CD8-positive, alpha-beta memory T cell (primary cell): ENCODE measurements at regions not wholly inside any gene's neighbourhood (a gene's known extent, or its start where the extent isn't known, plus 50 kb on each side); places are given as distances from the start of the nearest gene placed in this dataset.

Source experiments
- CTCF ChIA-PET: fragments of 350-600 bp; sonication (Branson Sonifier 250); formaldehyde crosslinking; loops from one replicate; lab custom pipeline; 2021; ENCODE audit warnings: antibody characterized with exemption; lab: Charles Lee
- POLR2A ChIA-PET: fragments of 350-600 bp; sonication (Branson Sonifier 250); formaldehyde crosslinking; loops from one replicate; lab custom pipeline; 2021; ENCODE audit warnings: antibody characterized with exemption; lab: Charles Lee
- DNase-seq, 5 donors: peaks; one replicate each; pipeline versions ENCODE4 v3.0.0 to v3.0.0-alpha.2; 2020 to 2022; ENCODE audit warnings: mixed read lengths in 1 of 5
- H3K27ac ChIP-seq: one replicate; pipeline ENCODE4 v1.7.0; 2013; ENCODE audit warnings: low read depth, mild to moderate bottlenecking, low read length, moderate library complexity
- H3K27me3 ChIP-seq: 2 replicates; pipeline ENCODE4 v1.7.0; 2013; ENCODE audit warnings: low read length, mild to moderate bottlenecking; ENCODE audit not compliant: insufficient read depth, poor library complexity, severe bottlenecking
- H3K36me3 ChIP-seq: 2 replicates; pipeline ENCODE4 v1.7.0; 2013; ENCODE audit warnings: mild to moderate bottlenecking, low read length, moderate library complexity; ENCODE audit not compliant: insufficient read depth
- H3K4me1 ChIP-seq: 2 replicates; pipeline ENCODE4 v1.7.0; 2013; ENCODE audit warnings: mild to moderate bottlenecking, low read length, moderate library complexity; ENCODE audit not compliant: insufficient read depth
- H3K4me3 ChIP-seq: 2 replicates; pipeline ENCODE4 v1.7.0; 2013; ENCODE audit warnings: mild to moderate bottlenecking, low read length
- H3K9me3 ChIP-seq: 2 replicates; pipeline ENCODE4 v1.7.0; 2013; ENCODE audit warnings: mild to moderate bottlenecking, low read length
- H3K27ac Mint-ChIP-seq, 8 donors: one replicate each; pipeline ENCODE4 v1.8.0; 2020 to 2021; ENCODE audit warnings: mixed read lengths in 8 of 8, mild to moderate bottlenecking in 6 of 8, inconsistent platforms in 3 of 8, moderate library complexity in 3 of 8
- H3K27me3 Mint-ChIP-seq, 2 donors: one replicate each; pipeline ENCODE4 v1.8.0; 2020 to 2021; ENCODE audit warnings: mixed read lengths in 2 of 2, mild to moderate bottlenecking in 1 of 2, moderate library complexity in 1 of 2
- H3K36me3 Mint-ChIP-seq, 3 donors: one replicate each; pipeline ENCODE4 v1.8.0; 2020 to 2021; ENCODE audit warnings: mixed read lengths in 3 of 3, inconsistent platforms in 1 of 3, mild to moderate bottlenecking in 1 of 3
- H3K4me1 Mint-ChIP-seq, 3 donors: one replicate each; pipeline ENCODE4 v1.8.0; 2020 to 2021; ENCODE audit warnings: mixed read lengths in 3 of 3, inconsistent platforms in 1 of 3, mild to moderate bottlenecking in 1 of 3
- H3K4me3 Mint-ChIP-seq, 7 donors: one replicate each; pipeline ENCODE4 v1.8.0; 2020 to 2021; ENCODE audit warnings: mixed read lengths in 7 of 7, mild to moderate bottlenecking in 6 of 7, moderate library complexity in 4 of 7, inconsistent platforms in 2 of 7
- H3K9me3 Mint-ChIP-seq, 5 donors: one replicate each; pipeline ENCODE4 v1.8.0; 2020 to 2022; ENCODE audit warnings: mixed read lengths in 5 of 5, mild to moderate bottlenecking in 3 of 5, moderate library complexity in 2 of 5, inconsistent platforms in 1 of 5

DNA sequence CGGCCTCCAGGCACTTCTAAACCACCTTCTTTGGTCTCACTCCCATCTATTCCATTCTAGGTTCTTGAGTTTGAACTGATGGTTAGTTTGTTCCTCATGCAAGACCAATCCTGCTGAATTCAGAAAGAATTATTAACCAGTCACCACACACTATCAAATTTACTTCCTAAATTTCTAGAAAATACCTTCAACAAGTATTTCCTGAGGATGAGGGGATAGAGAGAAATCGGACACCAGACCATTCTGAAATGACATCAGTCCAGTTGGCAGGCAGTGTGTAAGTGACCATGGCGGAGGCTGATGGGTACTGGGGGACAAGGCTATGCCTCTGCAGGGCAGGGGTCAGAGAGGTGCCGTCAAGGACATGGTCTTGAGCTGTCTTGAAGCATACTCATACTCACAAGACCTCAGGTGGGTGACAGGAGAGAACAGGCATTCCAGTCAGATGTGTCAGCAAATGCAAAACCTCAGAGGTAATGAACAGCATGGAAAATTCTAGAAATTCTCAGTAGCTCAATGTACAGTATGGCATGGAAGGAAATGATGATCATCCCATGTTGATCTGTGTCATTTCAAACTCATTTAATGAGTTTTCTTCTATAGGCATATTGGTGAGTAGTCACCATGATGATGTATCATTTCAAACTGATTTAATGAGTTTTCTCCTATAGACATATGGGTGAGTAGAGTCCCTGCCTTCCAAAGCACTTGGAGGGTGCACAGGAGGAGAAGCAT, 119.6 kb downstream of the DDX1 start:
- DNase-seq, result no peak
- Mint-ChIP-seq H3K36me3 (no peaks in the 10 kb centered on the region), H3K27me3 (no peaks in the 10 kb centered on the region), H3K9me3 (peaks cover 0 to 1% (median 0%) of the 10 kb centered on the region in 5 donors), H3K4me3 (peak overlapping the region in 1 of 7 donors; percentile 59), H3K4me1 (no peaks in the 10 kb centered on the region), H3K27ac (no peak overlapping the region)
- CTCF ChIA-PET, result no interaction called here
- Histone ChIP-seq H3K36me3 (no peaks in the 10 kb centered on the region), H3K4me1 (no peaks in the 10 kb centered on the region), H3K4me3 (no peak overlapping the region), H3K9me3 (no peaks in the 10 kb centered on the region), H3K27me3 (peaks cover 5% of the 10 kb centered on the region), H3K27ac (no peak overlapping the region)
- POLR2A ChIA-PET, result no interaction called here

DNA sequence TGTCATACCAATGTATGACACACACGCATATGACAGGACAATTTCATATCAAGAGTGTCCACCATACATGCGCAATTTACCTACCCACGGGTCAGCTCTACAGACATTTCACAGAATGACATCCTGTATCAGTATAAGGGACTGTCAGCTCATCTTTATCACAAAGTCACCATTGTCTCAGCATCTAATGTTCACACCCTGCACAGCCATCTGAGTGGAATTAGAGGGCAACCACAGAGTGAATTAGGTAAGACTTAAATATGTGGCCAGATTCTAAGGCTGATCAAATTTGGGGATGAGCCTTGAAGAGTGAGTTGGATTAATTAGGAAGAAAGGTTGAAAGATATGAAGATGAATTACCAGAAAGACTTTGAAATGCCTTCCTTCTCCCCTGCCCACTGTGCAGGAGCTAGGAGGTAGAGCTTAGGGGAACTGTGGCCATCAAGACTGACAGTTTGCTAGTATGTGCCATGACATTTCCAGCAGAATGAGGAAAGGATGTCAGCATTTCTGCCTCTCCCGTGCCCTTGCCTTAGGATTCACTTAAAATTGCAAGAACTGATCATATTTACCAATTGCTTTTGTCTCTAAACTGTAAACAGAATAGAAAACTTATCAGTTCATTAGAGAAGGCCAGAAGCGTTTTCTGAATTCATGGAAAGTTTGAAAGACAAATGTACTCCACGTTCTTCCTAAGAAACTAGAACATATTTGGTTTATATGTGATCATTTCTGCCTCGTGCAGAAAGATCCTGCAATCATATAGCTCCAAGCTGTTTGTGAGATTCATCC, 121.1 kb downstream of the DDX1 start:
- Mint-ChIP-seq H3K27me3 (no peaks in the 10 kb centered on the region), H3K4me3 (no peak overlapping the region), H3K9me3 (peaks cover 0 to 1% (median 0%) of the 10 kb centered on the region in 5 donors), H3K27ac (no peak overlapping the region), H3K4me1 (no peaks in the 10 kb centered on the region), H3K36me3 (no peaks in the 10 kb centered on the region)
- H3K27ac ChIP-seq, result no peak overlapping the region
- H3K9me3 ChIP-seq, result no peaks in the 10 kb centered on the region
- H3K4me1 ChIP-seq, result no peaks in the 10 kb centered on the region
- H3K27me3 ChIP-seq, result peaks cover 5% of the 10 kb centered on the region
- DNase-seq, result no peak
- no peak overlapping the region for H3K4me3 ChIP-seq
- ChIA-PET POLR2A (no interaction called here), CTCF (no interaction called here)
- H3K36me3 ChIP-seq, result no peaks in the 10 kb centered on the region

DNA sequence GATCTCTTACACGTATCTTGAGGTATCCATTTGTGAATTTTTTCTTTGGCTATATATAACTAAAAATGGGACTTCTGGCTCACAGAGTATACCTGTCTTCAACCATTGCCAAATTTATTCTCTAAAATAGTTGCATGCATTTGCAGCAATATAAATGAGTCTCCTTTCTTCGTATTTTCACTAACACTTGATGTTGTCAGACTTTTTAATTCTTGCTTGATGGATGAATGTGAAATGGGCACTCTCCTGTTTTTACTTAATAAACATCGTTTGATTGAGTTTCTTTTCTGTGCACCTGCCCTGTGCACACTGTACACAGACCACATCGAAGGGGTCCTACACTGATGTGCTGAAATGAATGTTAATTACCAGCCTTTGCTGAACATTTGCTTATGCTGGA, 121.8 kb downstream of the DDX1 start:
- Mint-ChIP-seq H3K4me3 (no peak overlapping the region), H3K36me3 (no peaks in the 10 kb centered on the region), H3K4me1 (no peaks in the 10 kb centered on the region), H3K27me3 (peaks cover 0 to 1% of the 10 kb centered on the region in 2 donors), H3K27ac (no peak overlapping the region), H3K9me3 (peaks cover 0 to 1% (median 0%) of the 10 kb centered on the region in 5 donors)
- Histone ChIP-seq H3K9me3 (no peaks in the 10 kb centered on the region), H3K4me1 (no peaks in the 10 kb centered on the region), H3K36me3 (no peaks in the 10 kb centered on the region), H3K27ac (no peak overlapping the region), H3K4me3 (no peak overlapping the region), H3K27me3 (peaks cover 2% of the 10 kb centered on the region)
- CTCF ChIA-PET, result no interaction called here
- no peak for DNase-seq
- POLR2A ChIA-PET, result no interaction called here

DNA sequence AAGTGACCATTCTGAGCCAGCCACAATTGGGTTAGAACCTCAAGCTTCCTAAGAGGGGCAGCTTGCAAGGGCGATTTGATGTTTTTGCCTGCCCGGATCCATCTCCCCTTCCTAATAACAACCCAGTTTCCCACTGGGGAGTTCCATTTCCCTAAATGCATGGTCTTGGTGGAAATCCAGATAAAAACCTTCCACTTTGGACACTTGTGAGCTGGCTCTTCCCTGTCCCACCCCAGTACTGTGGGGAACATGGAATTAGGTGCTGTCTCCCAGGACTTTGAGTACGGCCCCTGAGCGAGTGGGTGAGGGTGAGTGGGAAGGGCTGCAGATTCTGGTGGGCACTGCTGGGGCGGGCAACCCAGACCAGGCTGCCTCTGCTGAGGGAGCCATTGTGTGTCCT, 122.3 kb downstream of the DDX1 start:
- Mint-ChIP-seq H3K4me1 (no peaks in the 10 kb centered on the region), H3K27ac (no peak overlapping the region), H3K27me3 (peaks cover 0 to 3% of the 10 kb centered on the region in 2 donors), H3K36me3 (no peaks in the 10 kb centered on the region), H3K9me3 (peaks cover 0 to 1% (median 0%) of the 10 kb centered on the region in 5 donors), H3K4me3 (no peak overlapping the region)
- Histone ChIP-seq H3K4me1 (no peaks in the 10 kb centered on the region), H3K36me3 (no peaks in the 10 kb centered on the region), H3K4me3 (no peak overlapping the region), H3K9me3 (no peaks in the 10 kb centered on the region), H3K27ac (no peak overlapping the region), H3K27me3 (no peaks in the 10 kb centered on the region)
- POLR2A ChIA-PET, result no interaction called here
- CTCF ChIA-PET, result no interaction called here
- no peak for DNase-seq

DNA sequence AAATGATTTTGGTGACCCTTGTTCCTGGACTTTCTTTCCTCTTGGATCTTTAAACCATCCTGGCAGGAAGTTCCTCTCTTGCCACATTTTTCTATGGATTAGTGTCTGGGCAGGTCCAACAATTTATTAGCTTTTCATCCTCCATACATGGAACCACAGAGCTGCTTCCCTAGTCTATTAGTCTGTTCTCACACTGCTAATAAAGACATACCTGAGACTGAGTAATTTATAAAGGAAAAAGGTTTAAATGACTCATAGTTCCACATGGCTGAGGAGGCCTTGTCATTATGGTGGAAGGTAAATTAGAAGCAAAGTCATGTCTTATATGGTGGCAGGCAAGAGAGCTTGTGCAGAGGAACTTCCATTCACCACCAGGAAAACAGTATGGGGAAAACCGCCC, 122.9 kb downstream of the DDX1 start:
- no peaks in the 10 kb centered on the region for H3K36me3 Mint-ChIP-seq
- ChIA-PET POLR2A (no interaction called here), CTCF (no interaction called here)
- H3K9me3 ChIP-seq, result no peaks in the 10 kb centered on the region
- H3K36me3 ChIP-seq, result no peaks in the 10 kb centered on the region
- H3K27me3 Mint-ChIP-seq, result peaks cover 0 to 3% of the 10 kb centered on the region in 2 donors
- no peak overlapping the region for H3K4me3 ChIP-seq
- no peaks in the 10 kb centered on the region for H3K4me1 Mint-ChIP-seq
- H3K27ac ChIP-seq, result no peak overlapping the region
- DNase-seq, result no peak
- H3K4me3 Mint-ChIP-seq, result no peak overlapping the region
- H3K27me3 ChIP-seq, result no peaks in the 10 kb centered on the region
- peaks cover 0 to 1% (median 0%) of the 10 kb centered on the region in 5 donors for H3K9me3 Mint-ChIP-seq
- H3K27ac Mint-ChIP-seq, result no peak overlapping the region
- no peaks in the 10 kb centered on the region for H3K4me1 ChIP-seq

DNA sequence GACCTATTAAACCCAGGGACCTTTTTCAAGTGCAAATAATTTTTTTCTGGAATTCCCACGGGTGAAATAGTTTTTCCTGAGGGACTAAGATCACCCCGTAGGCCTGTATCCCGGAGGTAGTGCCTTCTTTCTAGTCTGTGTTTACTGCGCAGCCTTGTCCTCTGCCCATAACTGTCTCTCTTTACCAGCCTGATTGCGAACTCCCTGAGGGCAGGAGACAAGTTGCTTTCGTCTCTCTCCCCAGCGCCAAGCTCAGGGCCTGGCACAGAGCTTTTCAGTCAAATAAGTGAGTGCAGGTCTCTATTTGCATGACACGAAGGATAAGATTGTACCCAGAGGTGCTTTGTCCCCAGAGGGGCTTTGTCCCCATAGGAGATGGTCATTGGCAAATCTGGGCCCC, 123.9 kb downstream of the DDX1 start:
- no peaks in the 10 kb centered on the region for H3K4me1 ChIP-seq
- H3K36me3 ChIP-seq, result no peaks in the 10 kb centered on the region
- Mint-ChIP-seq H3K4me3 (no peak overlapping the region), H3K9me3 (peaks cover 0 to 1% (median 0%) of the 10 kb centered on the region in 5 donors), H3K27ac (peak overlapping the region in 1 of 8 donors; percentile 49), H3K36me3 (no peaks in the 10 kb centered on the region), H3K27me3 (peaks cover 0 to 3% of the 10 kb centered on the region in 2 donors), H3K4me1 (no peaks in the 10 kb centered on the region)
- H3K27ac ChIP-seq, result no peak overlapping the region
- H3K27me3 ChIP-seq, result no peaks in the 10 kb centered on the region
- DNase-seq, result no peak
- H3K4me3 ChIP-seq, result no peak overlapping the region
- ChIA-PET CTCF (no interaction called here), POLR2A (no interaction called here)
- no peaks in the 10 kb centered on the region for H3K9me3 ChIP-seq

DNA sequence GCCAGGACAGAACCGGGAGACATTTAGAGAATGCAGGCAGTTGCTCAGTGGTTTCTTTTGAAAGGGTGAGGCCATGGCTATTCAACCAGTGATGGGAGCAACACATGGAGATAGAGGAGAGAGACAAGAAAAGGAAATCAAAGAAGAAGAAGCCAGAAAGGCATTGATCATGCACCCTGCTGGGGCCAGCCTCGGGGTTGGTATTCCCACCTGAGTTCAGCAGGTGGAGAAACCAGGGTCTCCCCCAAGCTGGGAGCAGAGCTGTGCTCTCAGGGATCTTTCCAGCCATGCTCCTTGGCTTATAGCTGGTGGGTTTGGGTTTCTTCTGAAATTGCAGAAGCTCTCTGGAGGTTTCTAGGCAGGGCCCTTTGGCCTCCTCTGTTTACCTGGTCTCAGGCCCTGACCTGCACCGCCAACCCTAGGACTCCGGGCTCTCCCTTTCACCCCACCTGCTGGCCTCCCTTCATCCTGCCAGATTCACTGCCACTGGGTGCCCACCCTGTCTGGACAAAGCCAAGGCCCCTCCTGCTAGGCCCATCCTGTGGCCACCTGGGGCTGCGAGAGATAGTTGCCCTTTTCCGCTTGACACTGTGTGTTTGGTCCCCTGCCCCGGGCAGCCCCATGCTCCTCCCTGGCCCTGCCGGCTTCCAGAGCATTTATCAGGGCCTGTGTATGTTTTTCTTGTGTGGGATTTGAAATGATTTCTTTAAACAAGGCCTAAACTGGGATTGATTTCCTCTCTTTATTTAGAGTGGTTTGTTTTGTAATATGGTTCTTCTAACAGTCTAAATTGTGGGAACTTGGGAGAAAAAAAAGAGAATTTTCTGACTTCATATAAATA, 126.7 kb downstream of the DDX1 start:
- H3K27ac Mint-ChIP-seq, result no peak overlapping the region
- no peak for DNase-seq

DNA sequence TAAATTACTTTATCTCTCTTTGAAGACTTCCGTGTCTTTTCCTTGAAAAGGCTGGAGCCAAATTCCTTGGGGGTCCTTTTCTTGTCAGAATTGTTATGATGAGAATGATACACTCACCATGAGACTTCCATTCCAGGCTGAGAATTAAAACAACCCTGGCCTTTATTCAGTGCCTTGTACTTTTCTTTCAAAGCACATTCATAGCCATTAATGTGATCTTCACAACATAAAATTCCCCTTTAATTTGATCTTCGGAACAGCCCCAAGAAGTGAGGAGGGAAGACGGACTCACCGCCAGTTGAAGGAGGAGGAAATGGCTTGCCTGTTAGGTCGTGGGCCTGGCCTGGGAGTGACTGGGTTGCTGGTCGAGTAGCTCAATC, 127.3 kb downstream of the DDX1 start:
- Mint-ChIP-seq H3K36me3 (no peaks in the 10 kb centered on the region), H3K27ac (no peak overlapping the region), H3K4me1 (no peaks in the 10 kb centered on the region), H3K9me3 (no peaks in the 10 kb centered on the region), H3K27me3 (peaks cover 0 to 3% of the 10 kb centered on the region in 2 donors), H3K4me3 (no peak overlapping the region)
- no peak overlapping the region for H3K4me3 ChIP-seq
- H3K27ac ChIP-seq, result no peak overlapping the region
- CTCF ChIA-PET, result no interaction called here
- H3K4me1 ChIP-seq, result no peaks in the 10 kb centered on the region
- POLR2A ChIA-PET, result no interaction called here
- H3K9me3 ChIP-seq, result no peaks in the 10 kb centered on the region
- no peaks in the 10 kb centered on the region for H3K36me3 ChIP-seq
- no peaks in the 10 kb centered on the region for H3K27me3 ChIP-seq
- DNase-seq, result no peak

More for the DNA sequence above, 126.7 kb downstream of the DDX1 start:
- no peaks in the 10 kb centered on the region for H3K4me1 Mint-ChIP-seq
- no peaks in the 10 kb centered on the region for H3K36me3 Mint-ChIP-seq
- CTCF ChIA-PET, result no interaction called here
- no peaks in the 10 kb centered on the region for H3K9me3 Mint-ChIP-seq
- no peaks in the 10 kb centered on the region for H3K27me3 ChIP-seq
- POLR2A ChIA-PET, result no interaction called here
- H3K9me3 ChIP-seq, result no peaks in the 10 kb centered on the region
- H3K36me3 ChIP-seq, result no peaks in the 10 kb centered on the region
- H3K27ac ChIP-seq, result no peak overlapping the region
- no peak overlapping the region for H3K4me3 Mint-ChIP-seq
- H3K4me1 ChIP-seq, result no peaks in the 10 kb centered on the region
- no peak overlapping the region for H3K4me3 ChIP-seq
- peaks cover 0 to 3% of the 10 kb centered on the region in 2 donors for H3K27me3 Mint-ChIP-seq
